HG03558 (cell line): ENCODE measurements at regions not wholly inside any gene's neighbourhood (a gene's known extent, or its start where the extent isn't known, plus 50 kb on each side); places are given as distances from the start of the nearest gene placed in this dataset.

ENCODE experiments used
- ATAC-seq: cut with Tn5 transposase; IDR thresholded peaks from one replicate; pipeline ENCODE4 v1.9.1; 2021; ENCODE audit warnings: moderate number of reproducible peaks; ENCODE audit not compliant: unreplicated experiment; ENCODE audit errors: extremely low read depth

- no peak for ATAC-seq
Measured at GRCh38 chr7:130894146-130894908, 160.3 kb upstream of the KLF14 start.

DNA sequence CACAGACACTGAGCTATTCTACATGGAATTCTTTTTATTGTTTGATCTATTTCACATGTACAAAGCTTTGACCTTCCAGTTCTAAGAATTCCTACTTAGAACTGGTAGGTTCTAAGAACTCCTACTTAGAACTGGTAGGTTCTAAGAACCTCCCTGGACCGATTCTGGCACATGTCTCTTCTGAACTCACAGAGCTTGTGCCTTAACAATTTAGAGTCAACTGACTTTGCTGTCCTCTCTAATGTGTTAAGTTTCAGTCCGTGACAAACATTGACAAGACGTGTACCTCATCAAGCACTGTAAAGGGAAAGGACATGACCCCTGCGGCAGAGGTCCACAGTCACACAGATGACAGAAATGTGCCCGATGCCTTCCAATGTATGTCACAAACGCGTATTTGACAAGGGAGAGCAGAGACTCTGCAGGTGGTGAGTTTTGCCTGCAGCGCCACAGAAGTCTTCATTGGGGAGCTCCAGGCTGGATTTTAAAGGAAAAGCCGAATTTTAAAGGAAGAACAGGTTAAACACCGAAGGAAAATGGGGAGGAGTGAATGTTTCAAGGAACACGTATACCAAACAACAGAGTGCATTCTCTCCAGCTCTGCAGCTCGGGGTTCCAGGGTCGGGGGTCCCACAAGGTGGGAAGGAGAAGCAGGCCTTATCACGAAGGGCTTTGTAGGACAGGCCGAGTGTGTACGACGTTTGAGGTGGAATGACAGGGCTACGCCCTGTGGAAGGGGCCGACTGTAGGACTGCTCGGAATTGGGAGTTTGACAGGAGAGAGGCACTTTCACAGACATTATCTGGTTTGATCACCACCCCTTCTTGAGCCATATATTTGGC lies 161.1 kb upstream of the KLF14 start:
- no peak for ATAC-seq

- ATAC-seq = no peak
Measured at GRCh38 chr7:130896051-130896881, 162.3 kb upstream of the KLF14 start.

GRCh38 chr7:130896898-130897514 lies 163.0 kb upstream of the KLF14 start:
- ATAC-seq = no peak

- ATAC-seq = no peak
Measured at GRCh38 chr7:130897515-130898419, 163.8 kb upstream of the KLF14 start.

DNA sequence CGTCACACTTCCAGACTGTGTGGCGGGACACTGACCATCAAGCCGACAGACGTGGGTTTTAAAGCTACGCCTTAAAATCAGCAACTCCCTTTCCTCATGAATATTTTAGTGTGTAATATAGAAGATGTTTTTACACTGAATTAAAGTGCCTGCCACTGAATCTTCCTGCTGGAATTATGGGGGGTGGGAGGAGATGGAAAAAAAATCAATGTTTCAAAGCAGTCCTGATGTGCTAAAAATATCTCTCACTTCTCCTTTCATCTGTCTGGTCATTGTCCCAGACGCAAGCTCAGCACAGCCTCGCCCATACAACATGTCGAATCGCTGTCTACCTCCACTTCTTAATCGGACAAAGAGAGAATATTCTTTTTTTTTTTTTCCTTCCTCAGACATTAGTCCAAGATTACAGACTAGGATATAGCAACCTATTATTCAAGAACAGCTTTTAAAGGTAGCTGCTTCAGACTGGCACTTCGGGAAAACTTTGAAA lies 165.1 kb upstream of the KLF14 start:
- no peak for ATAC-seq

GRCh38 chr7:130899638-130900401 lies 165.8 kb upstream of the KLF14 start:
- no peak for ATAC-seq

DNA sequence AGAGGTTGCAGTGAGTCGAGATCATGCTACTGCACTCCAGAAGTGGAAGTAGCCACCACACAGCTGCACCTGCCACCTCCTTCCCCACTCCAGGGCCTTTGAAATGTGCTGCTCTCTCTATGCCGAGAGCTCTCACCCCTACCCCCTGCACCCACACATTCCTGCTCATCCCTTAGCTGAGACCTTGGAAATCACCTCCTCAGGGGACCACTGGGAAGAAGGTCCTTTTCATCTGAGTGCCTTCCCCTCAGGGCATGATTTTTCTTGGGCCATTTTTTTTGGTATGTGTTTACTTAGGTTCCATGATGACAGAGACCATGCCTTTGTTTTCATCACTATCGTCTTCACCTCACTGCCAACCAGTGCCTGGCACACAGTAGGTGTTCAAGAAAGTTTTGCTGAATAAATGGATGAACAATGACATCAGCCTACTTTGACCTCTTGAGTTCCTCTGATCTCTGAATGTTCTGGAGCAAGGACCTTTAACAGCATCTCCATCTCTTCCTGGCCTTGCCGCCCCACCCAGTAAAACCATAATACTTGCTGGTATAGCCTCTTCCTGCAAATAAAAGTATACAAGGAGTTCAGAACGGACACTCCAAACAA lies 166.6 kb upstream of the KLF14 start:
- no peak for ATAC-seq

DNA sequence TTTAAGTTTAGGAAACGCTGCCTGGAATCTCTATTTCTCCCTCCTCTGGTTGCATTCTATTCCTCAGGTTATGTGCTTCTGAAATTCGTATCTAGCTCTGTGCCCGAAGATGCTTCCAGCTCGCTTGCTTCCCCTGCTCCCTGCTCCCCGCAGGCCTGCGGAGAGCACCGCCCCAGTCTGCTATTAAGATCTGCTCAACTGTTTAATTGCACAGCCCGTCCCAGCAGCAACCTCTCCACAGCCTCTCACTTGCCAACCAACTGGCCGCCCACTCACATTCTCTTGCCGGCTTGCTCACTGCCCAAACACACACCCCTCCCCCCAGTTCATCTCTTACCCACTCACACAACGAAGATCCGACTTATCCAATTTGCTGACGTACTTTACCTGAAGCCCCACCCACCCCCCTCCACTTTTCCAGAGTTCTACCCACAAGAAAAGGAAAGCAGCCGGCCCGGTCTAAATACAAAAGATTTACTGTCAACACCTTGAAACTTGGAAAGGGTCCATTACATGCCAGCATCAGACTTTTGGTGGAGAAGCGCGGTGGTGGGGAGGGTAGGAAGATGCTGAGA lies 167.3 kb upstream of the KLF14 start:
- ATAC-seq = no peak

DNA sequence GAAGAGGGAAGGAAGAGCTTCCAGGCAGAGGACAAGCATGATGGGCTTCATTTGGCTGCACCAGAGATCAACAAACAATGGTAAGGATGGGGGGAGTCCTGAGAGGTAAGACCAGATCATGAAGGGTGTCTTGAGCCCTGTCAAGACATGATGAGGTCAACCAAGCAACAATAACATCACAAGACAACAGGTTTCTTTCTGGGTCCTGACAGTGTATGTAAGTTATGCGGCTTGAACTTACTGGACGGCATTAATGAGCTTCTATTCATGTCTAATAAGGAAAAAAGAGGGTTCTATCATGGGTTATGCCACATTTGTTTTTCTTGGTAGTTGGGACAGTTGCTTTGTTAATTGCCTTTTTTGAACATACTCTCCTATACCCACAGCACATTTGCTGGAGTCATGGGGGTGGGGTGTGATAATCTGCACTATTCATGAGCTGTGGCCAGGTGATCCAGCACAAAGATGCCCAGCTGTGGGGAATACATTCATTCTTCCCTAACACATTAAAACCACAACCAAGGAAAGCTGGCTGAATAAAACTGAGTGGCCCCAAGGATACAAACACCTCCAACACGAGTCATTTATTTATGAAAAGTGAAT lies 168.8 kb upstream of the KLF14 start:
- ATAC-seq = no peak

DNA sequence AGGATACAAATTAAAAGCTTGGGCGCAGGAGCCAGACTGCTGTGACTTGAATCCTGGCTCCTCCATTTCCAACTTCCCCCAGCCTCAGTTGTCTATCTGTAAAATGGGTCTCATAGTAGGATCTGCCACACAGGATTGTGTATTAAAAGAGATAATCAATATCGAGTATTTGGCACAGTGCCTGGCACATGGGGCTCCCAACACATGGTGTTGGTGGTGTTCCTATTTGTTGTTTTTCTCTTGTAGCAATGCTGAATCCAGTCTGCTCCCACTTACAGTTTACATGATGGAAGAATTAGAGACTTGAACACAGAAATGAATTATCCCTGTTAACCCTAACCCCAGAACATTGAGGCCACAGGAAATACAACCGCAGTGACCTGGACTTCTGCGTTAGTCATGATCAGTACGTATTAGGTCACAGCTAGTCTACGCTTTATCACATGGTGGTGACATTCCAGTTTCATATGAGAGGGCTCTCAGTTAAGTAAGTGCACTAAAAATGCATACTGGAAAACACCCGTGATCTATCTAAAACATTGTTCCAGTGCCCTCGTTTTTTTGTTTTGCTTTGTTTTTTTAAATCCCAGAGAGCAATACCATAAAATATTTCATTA lies 169.5 kb upstream of the KLF14 start:
- ATAC-seq = no peak

DNA sequence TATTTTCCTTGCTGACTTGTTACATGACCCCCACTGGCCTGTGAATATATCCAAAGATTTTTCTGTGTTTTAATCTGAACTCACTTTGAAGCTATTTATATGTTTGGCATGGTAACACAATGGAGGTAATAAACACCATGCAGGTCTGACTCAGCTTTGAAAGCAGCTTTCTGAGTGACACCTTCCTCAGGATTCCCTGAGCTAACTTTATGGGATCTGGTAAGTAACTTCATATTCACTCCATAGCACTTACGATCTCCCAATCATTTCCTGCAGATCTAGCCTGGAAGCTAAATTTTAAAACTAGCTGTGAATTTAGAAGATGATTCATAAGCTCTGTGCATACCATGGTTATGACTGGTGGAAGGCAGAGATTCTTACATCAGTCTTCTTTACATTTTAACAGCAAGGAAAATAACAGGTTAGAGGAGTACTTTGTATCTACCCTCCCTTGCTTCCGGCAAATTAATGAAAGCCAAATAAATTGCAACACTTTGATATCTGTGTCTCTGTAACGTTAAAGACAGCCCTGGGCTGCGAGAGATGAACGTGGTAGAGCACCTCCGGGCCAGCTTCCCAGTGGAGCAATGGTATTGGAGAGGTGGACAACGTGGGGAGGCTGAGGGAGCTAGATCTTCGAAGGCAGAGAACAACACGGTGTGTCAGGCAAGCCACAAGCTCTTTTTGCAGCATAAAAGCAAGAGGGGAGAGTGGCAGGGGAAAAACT lies 170.2 kb upstream of the KLF14 start:
- no peak for ATAC-seq

GRCh38 chr7:130904792-130905191 lies 170.8 kb upstream of the KLF14 start:
- no peak for ATAC-seq

- ATAC-seq = no peak
Measured at GRCh38 chr7:130906575-130906974, 172.6 kb upstream of the KLF14 start.

GRCh38 chr7:130907439-130907838 lies 173.4 kb upstream of the KLF14 start:
- ATAC-seq = no peak
